ENCODE measurements at regions not wholly inside any gene's neighbourhood (a gene's known extent, or its start where the extent isn't known, plus 50 kb on each side); places are given as distances from the start of the nearest gene placed in this dataset.

GRCh38 chr13:62920159-62920558 lies 1504.5 kb upstream of the PCDH20 start:
- peak in 1 of 11 donors; percentile 1 for DNase-seq (ENCODE audit: extremely low read depth in 1 of 11, low read depth in 9 of 11, low spot score in 4 of 11)

GRCh38 chr13:62919491-62919890 lies 1503.8 kb upstream of the PCDH20 start:
- DNase-seq (ENCODE audit: extremely low read depth in 1 of 11, low read depth in 9 of 11, low spot score in 4 of 11): no peak

GRCh38 chr13:62910541-62911060 lies 1495.0 kb upstream of the PCDH20 start:
- DNase-seq (ENCODE audit: extremely low read depth in 1 of 11, low read depth in 9 of 11, low spot score in 4 of 11): no peak

GRCh38 chr13:62908321-62908720 lies 1492.7 kb upstream of the PCDH20 start:
- no peak for DNase-seq (ENCODE audit: extremely low read depth in 1 of 11, low read depth in 9 of 11, low spot score in 4 of 11)

- no peak for DNase-seq (ENCODE audit: extremely low read depth in 1 of 11, low read depth in 9 of 11, low spot score in 4 of 11)
Observed at GRCh38 chr13:62906896-62907295, 1491.2 kb upstream of the PCDH20 start.

- DNase-seq (ENCODE audit: extremely low read depth in 1 of 11, low read depth in 9 of 11, low spot score in 4 of 11): no peak
Observed at GRCh38 chr13:62906469-62906868, 1490.8 kb upstream of the PCDH20 start.

GRCh38 chr13:62887046-62887445 lies 1471.4 kb upstream of the PCDH20 start:
- DNase-seq (ENCODE audit: extremely low read depth in 1 of 11, low read depth in 9 of 11, low spot score in 4 of 11): no peak

GRCh38 chr13:62879071-62879470 lies 1463.4 kb upstream of the PCDH20 start:
- DNase-seq (ENCODE audit: extremely low read depth in 1 of 11, low read depth in 9 of 11, low spot score in 4 of 11): no peak

GRCh38 chr13:62875118-62875640 lies 1459.5 kb upstream of the PCDH20 start:
- no peak for DNase-seq (ENCODE audit: extremely low read depth in 1 of 11, low read depth in 9 of 11, low spot score in 4 of 11)

- no peak for DNase-seq (ENCODE audit: extremely low read depth in 1 of 11, low read depth in 9 of 11, low spot score in 4 of 11)
Observed at GRCh38 chr13:62850331-62850730, 1434.7 kb upstream of the PCDH20 start.

- no peak for DNase-seq (ENCODE audit: extremely low read depth in 1 of 11, low read depth in 9 of 11, low spot score in 4 of 11)
Observed at GRCh38 chr13:62847520-62847919, 1431.9 kb upstream of the PCDH20 start.

GRCh38 chr13:62846302-62846701 lies 1430.7 kb upstream of the PCDH20 start:
- no peak for DNase-seq (ENCODE audit: extremely low read depth in 1 of 11, low read depth in 9 of 11, low spot score in 4 of 11)

- DNase-seq (ENCODE audit: extremely low read depth in 1 of 11, low read depth in 9 of 11, low spot score in 4 of 11): no peak
Observed at GRCh38 chr13:62839338-62839737, 1423.7 kb upstream of the PCDH20 start.

- DNase-seq (ENCODE audit: extremely low read depth in 1 of 11, low read depth in 9 of 11, low spot score in 4 of 11): no peak
Observed at GRCh38 chr13:62838929-62839328, 1423.3 kb upstream of the PCDH20 start.

- DNase-seq (ENCODE audit: extremely low read depth in 1 of 11, low read depth in 9 of 11, low spot score in 4 of 11): no peak
Observed at GRCh38 chr13:62837895-62838294, 1422.2 kb upstream of the PCDH20 start.

- DNase-seq (ENCODE audit: extremely low read depth in 1 of 11, low read depth in 9 of 11, low spot score in 4 of 11): no peak
Observed at GRCh38 chr13:62829486-62829885, 1413.8 kb upstream of the PCDH20 start.

- DNase-seq (ENCODE audit: extremely low read depth in 1 of 11, low read depth in 9 of 11, low spot score in 4 of 11): no peak
Observed at GRCh38 chr13:62799931-62800436, 1384.3 kb upstream of the PCDH20 start.

GRCh38 chr13:62799038-62799535 lies 1383.4 kb upstream of the PCDH20 start:
- no peak for DNase-seq (ENCODE audit: extremely low read depth in 1 of 11, low read depth in 9 of 11, low spot score in 4 of 11)

- DNase-seq (ENCODE audit: extremely low read depth in 1 of 11, low read depth in 9 of 11, low spot score in 4 of 11): no peak
Observed at GRCh38 chr13:62793850-62794249, 1378.2 kb upstream of the PCDH20 start.

- no peak for DNase-seq (ENCODE audit: extremely low read depth in 1 of 11, low read depth in 9 of 11, low spot score in 4 of 11)
Observed at GRCh38 chr13:62781866-62782265, 1366.2 kb upstream of the PCDH20 start.

- DNase-seq (ENCODE audit: extremely low read depth in 1 of 11, low read depth in 9 of 11, low spot score in 4 of 11): no peak
Observed at GRCh38 chr13:62779161-62779560, 1363.5 kb upstream of the PCDH20 start.

Measured in renal cortex interstitium (tissue), 11 donors.